GM12878 (cell line): ENCODE measurements at regions not wholly inside any gene's neighbourhood (a gene's known extent, or its start where the extent isn't known, plus 50 kb on each side); places are given as distances from the start of the nearest gene placed in this dataset.

ENCODE experiments used
- ATAC-seq: fragments of 200-7000 bp; cut with Tn5 transposase; 3 replicates; pipeline ENCODE4 v1.9.1; 2020; ENCODE audit warnings: mild to moderate bottlenecking, moderate library complexity
- BruUV-seq: library from RNA; stranded (reverse); fragments of 400-500 nt; replicated peaks from 2 replicates; lab custom pipeline; 2021; lab: Mats Ljungman, UMichigan
- CTCF ChIA-PET: fragments of 300-600 bp; sonication (Branson Sonifier 250); formaldehyde crosslinking; extraction: SDS; loops from one replicate; lab custom pipeline; 2021; ENCODE audit warnings: inconsistent platforms; lab: Yijun Ruan, JAX
- POLR2A ChIA-PET: fragments of 350-600 bp; formaldehyde crosslinking; extraction: SDS; loops from one replicate; lab custom pipeline; 2021; ENCODE audit warnings: inconsistent platforms; lab: Charles Lee
- RAD21 ChIA-PET: fragments of 300-600 bp; sonication (Branson Sonifier 250); formaldehyde crosslinking; loops from one replicate; lab custom pipeline; 2023; ENCODE audit warnings: antibody characterized with exemption; ENCODE audit not compliant: unreplicated experiment; lab: Charles Lee
- SMC1A ChIA-PET: fragments of 300-600 bp; sonication (Branson Sonifier 250); formaldehyde crosslinking; loops from one replicate; lab custom pipeline; 2023; ENCODE audit not compliant: unreplicated experiment, uncharacterized antibody; lab: Charles Lee
- DNase-seq: peaks from one replicate; pipeline ENCODE4 v3.0.0-alpha.2; 2011; ENCODE audit warnings: low read depth, low spot score
- FAIRE-seq: peaks from 3 replicates; lab custom pipeline; 2011; peaks lifted over from hg19 to GRCh38; lab: Jason Lieb, UNC
- H2AFZ ChIP-seq: 2 replicates; pipeline ENCODE4 v1.6.0; 2011; ENCODE audit warnings: low read depth, low read length, control low read depth; ENCODE audit not compliant: control insufficient read depth
- H3K27ac ChIP-seq: 2 replicates; pipeline ENCODE4 v1.5.1; 2011; ENCODE audit warnings: control low read depth; ENCODE audit not compliant: control insufficient read depth, insufficient read depth
- H3K27me3 ChIP-seq, 2 experiments: replicated peaks in 1 of 2; 2 replicates each; pipeline versions ENCODE4 v1.6.0 to v1.6.1; 2011; ENCODE audit warnings: low read length in 1 of 2; ENCODE audit not compliant: control insufficient read depth in 2 of 2, insufficient read depth in 2 of 2
- H3K36me3 ChIP-seq, 2 experiments: 2 replicates each; pipeline ENCODE4 v1.5.1; 2011; ENCODE audit warnings: low read length in 1 of 2; ENCODE audit not compliant: control insufficient read depth in 2 of 2, insufficient read depth in 2 of 2
- H3K4me1 ChIP-seq: 2 replicates; pipeline ENCODE4 v1.6.1; 2011; ENCODE audit warnings: mild to moderate bottlenecking, low read length, moderate library complexity, mixed read lengths; ENCODE audit not compliant: control insufficient read depth, insufficient read depth
- H3K4me2 ChIP-seq: 2 replicates; pipeline ENCODE4 v1.6.0; 2011; ENCODE audit warnings: control low read depth; ENCODE audit not compliant: control insufficient read depth, insufficient read depth
- H3K4me3 ChIP-seq: fragments of 200-600 bp; sonication (generic); 2 replicates; pipeline ENCODE4 v1.5.1; 2016
- H3K79me2 ChIP-seq: 2 replicates; pipeline ENCODE4 v1.6.0; 2011; ENCODE audit warnings: low read length; ENCODE audit not compliant: control insufficient read depth, insufficient read depth
- H3K9ac ChIP-seq: 2 replicates; pipeline ENCODE4 v1.8.0; 2011; ENCODE audit warnings: low read length, control low read depth, mixed read lengths; ENCODE audit not compliant: control insufficient read depth, insufficient read depth
- H3K9me3 ChIP-seq: replicated peaks from 3 replicates; pipeline ENCODE4 v1.5.1; 2011; ENCODE audit warnings: mild to moderate bottlenecking, low read length; ENCODE audit not compliant: control insufficient read depth, insufficient read depth
- H4K20me1 ChIP-seq: 2 replicates; pipeline ENCODE4 v1.6.0; 2011; ENCODE audit not compliant: control insufficient read depth, insufficient read depth
- ETV6 ChIP-seq, 2 experiments: fragments of 450-650 bp in 1 of 2; IDR thresholded peaks in 1 of 2; conservative IDR thresholded peaks in 1 of 2; 2 replicates each; pipeline ENCODE4 v1.6.1; 2014; ENCODE audit warnings: antibody characterized with exemption in 1 of 2, borderline replicate concordance in 1 of 2, low read depth in 1 of 2, mild to moderate bottlenecking in 1 of 2, moderate library complexity in 1 of 2
- MEF2A ChIP-seq: IDR thresholded peaks from 2 replicates; pipeline ENCODE4 v1.6.1; 2011; ENCODE audit warnings: low read depth, mild to moderate bottlenecking, low read length, moderate library complexity; ENCODE audit not compliant: insufficient read depth
- RAD21 ChIP-seq: IDR thresholded peaks from 2 replicates; pipeline ENCODE4 v1.6.1; 2011; ENCODE audit warnings: mild to moderate bottlenecking, low read depth, low read length, moderate library complexity; ENCODE audit not compliant: insufficient read depth
- TAF1 ChIP-seq: IDR thresholded peaks from 2 replicates; pipeline ENCODE4 v1.6.1; 2011; ENCODE audit warnings: mild to moderate bottlenecking, low read depth, low read length, borderline replicate concordance
- ZNF592 ChIP-seq: fragments of 450-650 bp; IDR thresholded peaks from 2 replicates; pipeline ENCODE4 v1.6.1; 2017; ENCODE audit warnings: mild to moderate bottlenecking, moderate library complexity
- WGBS: methylation state at CpG from one replicate; pipeline ENCODE4 v1.1.6; 2016; ENCODE audit warnings: low lambda C conversion rate; ENCODE audit not compliant: insufficient replicate concordance, insufficient coverage; ENCODE audit errors: missing lambda C conversion rate; 5-methylcytosine and 5-hydroxymethylcytosine counted together
- in situ Hi-C: fragments of 300-500 bp; cut with MboI; formaldehyde crosslinking; loops from 9 replicates; pipeline ENCODE4 v1.14.3; 2018; ENCODE audit warnings: mixed read lengths
- intact Hi-C: fragments of 100-400 bp; cut with micrococcal nuclease; formaldehyde crosslinking; loops from one replicate; pipeline ENCODE4 v1.14.2; 2022; ENCODE audit not compliant: unreplicated experiment

- TF ChIP-seq ZNF592: no peak
- TF ChIP-seq, all 136 proteins: peak for 0
Measured at GRCh38 chr11:26053966-26054365, 278.0 kb upstream of the ANO3 start (continued).

- ChIA-PET SMC1A (interaction anchor here (3.3 kb wide), 1 partner anchor 23 kb away, joined by 11 read pairs; no protein-coding TSS in a partner anchor), POLR2A (no interaction called here), CTCF (no interaction called here), RAD21 (no interaction called here)
- H3K27me3 ChIP-seq: no peaks in the 10 kb centered on the region
- H3K27ac ChIP-seq: no peak overlapping the region
- ATAC-seq (no peak), FAIRE-seq (no peak), DNase-seq (no peak)
- H3K4me1 ChIP-seq: peaks cover 6% of the 10 kb centered on the region
- no TSS peak for BruUV-seq
- TF ChIP-seq RAD21 (no peak), MEF2A (no peak), ETV6 (conservative IDR thresholded peaks at IDR 0.05 in 1 of 2, IDR thresholded peaks at IDR 0.05 in 1 of 2; ENCODE audit: borderline replicate concordance in 1 of 2, low read depth in 1 of 2) (no peak), TAF1 (no peak)
- H3K9me3 ChIP-seq: no peaks in the 10 kb centered on the region
- intact Hi-C loops: no loop called here
- H2AFZ ChIP-seq: no peak overlapping the region
- H3K36me3 ChIP-seq: no peaks in the 10 kb centered on the region
- in situ Hi-C loops: no loop called here
- H3K9ac ChIP-seq: no peak overlapping the region
- WGBS: 0% methylated on average over 1 of the region's 1 CpG
- no peaks in the 10 kb centered on the region for H4K20me1 ChIP-seq
- H3K4me2 ChIP-seq: no peak overlapping the region
- no peaks in the 10 kb centered on the region for H3K79me2 ChIP-seq
- no peak overlapping the region for H3K4me3 ChIP-seq
Measured at GRCh38 chr11:26062660-26063059, 269.3 kb upstream of the ANO3 start.
